GM12873 (cell line): ENCODE measurements at regions not wholly inside any gene's neighbourhood (a gene's known extent, or its start where the extent isn't known, plus 50 kb on each side); places are given as distances from the start of the nearest gene placed in this dataset.

Experiments used
- CTCF ChIP-seq: IDR thresholded peaks from 2 replicates; pipeline ENCODE4 v1.5.1; 2012; ENCODE audit warnings: low read depth, mild to moderate bottlenecking, moderate library complexity, low read length, control low read depth; ENCODE audit not compliant: insufficient read depth; ENCODE audit errors: missing control alignments

GRCh38 chr4:73335679-73336078 is 68.4 kb upstream of the ALB start:
- no peak for TF ChIP-seq CTCF

- no peak for TF ChIP-seq CTCF
These were observed 70.7 kb upstream of the ANKRD17 start for GRCh38 chr4:73329300-73329699.

- TF ChIP-seq CTCF = no peak
These were observed 58.5 kb upstream of the ANKRD17 start for GRCh38 chr4:73317092-73317491.

GRCh38 chr4:73315091-73315490 is 56.5 kb upstream of the ANKRD17 start:
- TF ChIP-seq CTCF = no peak

- no peak for TF ChIP-seq CTCF
These were observed 54.4 kb upstream of the ANKRD17 start for GRCh38 chr4:73312967-73313366.

GRCh38 chr4:73311428-73311827 is 52.8 kb upstream of the ANKRD17 start:
- peak; percentile 20 for TF ChIP-seq CTCF

GRCh38 chr4:73309211-73309610 is 50.6 kb upstream of the ANKRD17 start:
- TF ChIP-seq CTCF = no peak
